Neural progenitor cell (in vitro differentiated cells): ENCODE measurements at regions not wholly inside any gene's neighbourhood (a gene's known extent, or its start where the extent isn't known, plus 50 kb on each side); places are given as distances from the start of the nearest gene placed in this dataset.
A peak's percentile ranks its signal among the peaks of the same experiment; 100 is the strongest.

Experiments used
- DNase-seq: peaks from one replicate; pipeline ENCODE4 v3.0.0-alpha.2; 2016; ENCODE audit warnings: low spot score
- H2AFZ ChIP-seq: fragments of 200-600 bp; sonication (generic); replicated peaks from 2 replicates; pipeline ENCODE4 v1.6.1; 2016; ENCODE audit warnings: antibody characterized with exemption
- H3F3A ChIP-seq: fragments of 200-600 bp; sonication (generic); 2 replicates; pipeline ENCODE4 v1.6.1; 2016; ENCODE audit warnings: antibody characterized with exemption, low read depth
- H3K27ac ChIP-seq: fragments of 200-600 bp; sonication (generic); 2 replicates; pipeline ENCODE4 v1.5.1; 2016; ENCODE audit warnings: mild to moderate bottlenecking
- H3K27me3 ChIP-seq: fragments of 200-600 bp; sonication (generic); 2 replicates; pipeline ENCODE4 v1.6.1; 2016; ENCODE audit warnings: mild to moderate bottlenecking, moderate library complexity
- H3K36me3 ChIP-seq: fragments of 200-600 bp; sonication (generic); 2 replicates; pipeline ENCODE4 v1.5.1; 2016
- H3K4me1 ChIP-seq: fragments of 200-600 bp; sonication (generic); 2 replicates; pipeline ENCODE4 v1.6.1; 2016; ENCODE audit warnings: mixed run types
- H3K4me2 ChIP-seq: fragments of 200-600 bp; sonication (generic); 2 replicates; pipeline ENCODE4 v1.6.1; 2016
- H3K4me3 ChIP-seq: fragments of 200-600 bp; sonication (generic); 2 replicates; pipeline ENCODE4 v1.5.1; 2016
- H3K79me2 ChIP-seq: fragments of 200-600 bp; sonication (generic); 2 replicates; pipeline ENCODE4 v1.6.1; 2016; ENCODE audit warnings: low read depth
- H3K9ac ChIP-seq: fragments of 200-600 bp; sonication (generic); 2 replicates; pipeline ENCODE4 v1.6.1; 2016
- H3K9me3 ChIP-seq: fragments of 200-600 bp; sonication (generic); 2 replicates; pipeline ENCODE4 v1.5.1; 2016; ENCODE audit warnings: low read depth
- H4K20me1 ChIP-seq: fragments of 200-600 bp; sonication (generic); 2 replicates; pipeline ENCODE4 v1.6.1; 2016; ENCODE audit warnings: low read depth
- H3K27ac Mint-ChIP-seq: 3 replicates; pipeline ENCODE4 v1.8.0; 2021; ENCODE audit warnings: mixed read lengths
- H3K27me3 Mint-ChIP-seq: 2 replicates; pipeline ENCODE4 v1.8.0; 2022; ENCODE audit warnings: low read depth, mild to moderate bottlenecking, inconsistent platforms, moderate library complexity, mixed read lengths; ENCODE audit not compliant: insufficient read depth
- H3K36me3 Mint-ChIP-seq: 3 replicates; pipeline ENCODE4 v1.8.0; 2021; ENCODE audit warnings: mixed read lengths
- H3K4me1 Mint-ChIP-seq: 3 replicates; pipeline ENCODE4 v1.8.0; 2021; ENCODE audit warnings: mixed read lengths
- H3K4me3 Mint-ChIP-seq: 3 replicates; pipeline ENCODE4 v1.8.0; 2021; ENCODE audit warnings: mild to moderate bottlenecking, moderate library complexity, mixed read lengths
- H3K9me3 Mint-ChIP-seq: 3 replicates; pipeline ENCODE4 v1.8.0; 2020; ENCODE audit warnings: mixed read lengths
- CTCF ChIP-seq: fragments of 200-600 bp; sonication (generic); IDR thresholded peaks from 2 replicates; pipeline ENCODE4 v1.5.1; 2017; ENCODE audit warnings: antibody characterized with exemption, mild to moderate bottlenecking
- EZH2 ChIP-seq: fragments of 200-600 bp; sonication (generic); IDR thresholded peaks from 2 replicates; pipeline ENCODE4 v1.6.1; 2017; ENCODE audit warnings: antibody characterized with exemption, mild to moderate bottlenecking, moderate library complexity
- EZH2phosphoT487 ChIP-seq: fragments of 200-600 bp; sonication (generic); IDR thresholded peaks from 2 replicates; pipeline ENCODE4 v1.6.1; 2017; ENCODE audit warnings: antibody characterized with exemption

DNA sequence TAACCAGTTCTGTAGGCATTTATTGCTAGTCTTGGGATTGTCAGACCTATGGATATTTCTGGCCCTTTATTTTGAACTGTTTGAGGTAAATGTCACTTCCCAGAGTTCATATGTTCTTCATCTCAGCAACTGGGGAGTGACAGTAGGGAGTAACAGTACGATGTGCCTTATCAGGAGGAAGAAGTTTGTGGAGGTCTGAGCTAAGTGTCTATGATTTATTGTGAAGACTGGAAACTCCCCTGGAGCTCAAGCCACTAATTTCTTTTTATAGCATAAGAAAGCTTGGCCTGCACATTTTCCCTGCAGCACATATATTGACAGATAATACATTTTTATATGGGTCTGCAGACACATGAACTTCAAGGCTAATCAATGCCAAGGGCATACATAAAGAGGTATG is 383.8 kb downstream of the GRXCR1 start:
- no peaks in the 10 kb centered on the region for H3K27me3 ChIP-seq
- H3K4me2 ChIP-seq: no peak overlapping the region
- no peak overlapping the region for H3K4me3 Mint-ChIP-seq
- no peak overlapping the region for H3K9ac ChIP-seq
- no peaks in the 10 kb centered on the region for H3K9me3 ChIP-seq
- no peak overlapping the region for H3K27ac ChIP-seq
- H3K79me2 ChIP-seq: no peaks in the 10 kb centered on the region
- no peaks in the 10 kb centered on the region for H3K36me3 ChIP-seq
- peaks cover under 1% of the 10 kb centered on the region for H3K4me1 Mint-ChIP-seq
- H3K4me1 ChIP-seq: no peaks in the 10 kb centered on the region
- no peak overlapping the region for H2AFZ ChIP-seq
- no peaks in the 10 kb centered on the region for H3F3A ChIP-seq
- no peaks in the 10 kb centered on the region for H3K36me3 Mint-ChIP-seq
- no peaks in the 10 kb centered on the region for H3K27me3 Mint-ChIP-seq
- DNase-seq: no peak
- TF ChIP-seq CTCF (no peak), EZH2 (no peak), EZH2phosphoT487 (no peak)
- H3K4me3 ChIP-seq: no peak overlapping the region
- no peaks in the 10 kb centered on the region for H3K9me3 Mint-ChIP-seq
- H3K27ac Mint-ChIP-seq: no peak overlapping the region
- no peaks in the 10 kb centered on the region for H4K20me1 ChIP-seq

DNA sequence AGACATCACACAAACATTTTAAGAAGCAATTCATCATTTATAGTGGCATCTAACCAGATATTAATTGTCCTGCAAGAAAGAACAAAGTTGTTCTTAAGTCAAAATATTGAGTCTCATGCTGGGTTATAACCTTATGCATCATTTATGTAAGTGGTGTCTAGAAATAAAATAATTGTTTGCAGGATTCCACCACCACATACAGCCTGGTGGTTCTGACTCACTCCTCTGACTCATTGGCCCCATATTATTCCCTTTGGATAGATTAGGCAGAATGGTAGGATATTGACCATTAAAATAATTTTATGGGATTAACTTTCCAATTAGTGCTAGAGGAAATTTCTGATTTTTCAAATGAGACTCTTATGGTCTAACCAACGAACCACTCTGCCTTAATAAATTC is 384.5 kb downstream of the GRXCR1 start:
- Histone ChIP-seq H3K36me3 (no peaks in the 10 kb centered on the region), H4K20me1 (no peaks in the 10 kb centered on the region), H2AFZ (no peak overlapping the region), H3K4me3 (no peak overlapping the region), H3K9ac (no peak overlapping the region), H3K4me2 (no peak overlapping the region), H3K9me3 (no peaks in the 10 kb centered on the region), H3K79me2 (no peaks in the 10 kb centered on the region), H3K27me3 (no peaks in the 10 kb centered on the region), H3F3A (no peaks in the 10 kb centered on the region), H3K4me1 (no peaks in the 10 kb centered on the region), H3K27ac (no peak overlapping the region)
- Mint-ChIP-seq H3K27ac (no peak overlapping the region), H3K27me3 (no peaks in the 10 kb centered on the region), H3K36me3 (no peaks in the 10 kb centered on the region), H3K9me3 (no peaks in the 10 kb centered on the region), H3K4me3 (no peak overlapping the region), H3K4me1 (peaks cover 4% of the 10 kb centered on the region)
- TF ChIP-seq EZH2phosphoT487 (no peak), CTCF (no peak), EZH2 (no peak)
- DNase-seq: no peak

DNA sequence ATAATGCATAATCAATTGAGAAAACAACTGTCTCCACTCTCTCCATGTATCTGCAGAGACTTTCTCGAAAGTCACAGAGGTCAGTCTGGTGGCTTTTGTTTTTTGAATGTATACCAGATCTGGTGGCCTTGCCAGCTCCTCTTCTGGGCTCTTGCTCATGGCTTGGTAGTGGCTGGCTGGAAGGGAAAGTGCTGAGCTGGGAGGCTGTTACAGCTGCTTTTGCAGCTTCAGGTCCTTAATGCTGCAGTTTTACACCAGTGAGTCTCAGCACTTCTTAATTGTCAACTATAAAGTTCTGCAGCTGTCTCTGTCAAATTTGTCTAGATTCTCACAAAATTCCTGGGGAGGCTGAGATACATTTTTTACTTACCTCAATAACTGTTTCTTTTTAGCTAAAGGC is 390.0 kb downstream of the GRXCR1 start:
- Mint-ChIP-seq H3K4me1 (peaks cover 4% of the 10 kb centered on the region), H3K36me3 (no peaks in the 10 kb centered on the region), H3K27me3 (no peaks in the 10 kb centered on the region), H3K27ac (no peak overlapping the region), H3K9me3 (no peaks in the 10 kb centered on the region), H3K4me3 (no peak overlapping the region)
- Histone ChIP-seq H3K9ac (no peak overlapping the region), H3K4me1 (no peaks in the 10 kb centered on the region), H3K4me3 (no peak overlapping the region), H3K9me3 (no peaks in the 10 kb centered on the region), H3K27ac (no peak overlapping the region), H2AFZ (peak overlapping the region; percentile 62), H3K27me3 (no peaks in the 10 kb centered on the region), H4K20me1 (no peaks in the 10 kb centered on the region), H3K36me3 (no peaks in the 10 kb centered on the region), H3K79me2 (no peaks in the 10 kb centered on the region), H3F3A (no peaks in the 10 kb centered on the region), H3K4me2 (no peak overlapping the region)
- TF ChIP-seq EZH2 (no peak), EZH2phosphoT487 (no peak), CTCF (no peak)
- DNase-seq: peak; percentile 11

DNA sequence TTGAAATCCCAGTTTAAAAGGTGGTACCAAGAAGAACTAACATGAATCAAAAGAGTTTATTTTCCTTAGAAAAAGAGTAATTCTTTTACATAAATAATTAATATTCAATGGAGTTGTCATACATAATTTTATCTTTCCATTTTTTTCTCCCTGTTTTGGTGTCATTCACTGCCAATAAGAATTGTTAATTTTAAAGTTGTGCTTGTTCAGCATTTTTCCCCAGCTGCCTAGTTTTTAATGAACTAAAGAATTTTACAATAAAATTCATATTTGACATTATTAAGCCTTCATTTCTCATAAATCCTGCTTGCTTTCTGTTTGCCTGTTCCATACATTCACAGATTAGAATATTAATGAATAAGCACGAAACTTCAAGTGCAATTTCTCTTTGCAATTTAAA is 393.6 kb downstream of the GRXCR1 start:
- Histone ChIP-seq H2AFZ (no peak overlapping the region), H3F3A (no peaks in the 10 kb centered on the region), H3K9ac (no peak overlapping the region), H3K27ac (no peak overlapping the region), H3K4me2 (no peak overlapping the region), H4K20me1 (no peaks in the 10 kb centered on the region), H3K9me3 (no peaks in the 10 kb centered on the region), H3K36me3 (no peaks in the 10 kb centered on the region), H3K4me3 (no peak overlapping the region), H3K79me2 (no peaks in the 10 kb centered on the region), H3K27me3 (no peaks in the 10 kb centered on the region), H3K4me1 (no peaks in the 10 kb centered on the region)
- DNase-seq: no peak
- no peaks in the 10 kb centered on the region for H3K36me3 Mint-ChIP-seq
- H3K9me3 Mint-ChIP-seq: no peaks in the 10 kb centered on the region
- H3K27me3 Mint-ChIP-seq: no peaks in the 10 kb centered on the region
- no peak for TF ChIP-seq EZH2
- TF ChIP-seq EZH2phosphoT487: no peak
- TF ChIP-seq CTCF: no peak
- H3K27ac Mint-ChIP-seq: no peak overlapping the region
- no peak overlapping the region for H3K4me3 Mint-ChIP-seq
- peaks cover 4% of the 10 kb centered on the region for H3K4me1 Mint-ChIP-seq
